GM21528 (cell line): ENCODE measurements at regions not wholly inside any gene's neighbourhood (a gene's known extent, or its start where the extent isn't known, plus 50 kb on each side); places are given as distances from the start of the nearest gene placed in this dataset.
"Not testable (repeated sequence)": the region's sequence is repeated elsewhere in the genome, so short reads cannot be mapped to it uniquely, and the experiment has no call there.

Experiments
- ATAC-seq: cut with Tn5 transposase; IDR thresholded peaks from one replicate; pipeline ENCODE4 v1.9.1; 2021; ENCODE audit warnings: mild to moderate bottlenecking, moderate library complexity; ENCODE audit not compliant: unreplicated experiment, low FRiP score

- ATAC-seq = no peak
Measured at GRCh38 chr1:98299861-98300260, 361.7 kb upstream of the SNX7 start.

DNA sequence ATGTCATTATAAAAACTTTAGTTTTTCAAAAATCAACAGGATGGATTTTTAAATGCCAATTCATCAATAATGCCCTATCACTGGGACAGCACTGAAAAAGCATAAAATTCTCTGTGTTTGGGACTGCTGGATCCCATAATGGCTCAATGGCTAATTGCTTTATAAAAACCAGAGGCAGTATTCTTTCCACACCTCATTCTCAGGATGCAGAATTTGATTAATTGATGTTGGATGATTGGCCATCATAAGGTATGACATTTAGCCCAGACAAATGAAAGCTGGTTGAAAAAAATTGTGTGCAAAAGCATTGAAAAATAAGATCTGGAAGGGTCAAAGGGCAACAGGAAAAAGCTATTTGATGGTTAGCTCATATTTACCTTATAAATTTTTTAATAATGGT lies 362.2 kb upstream of the SNX7 start:
- ATAC-seq = no peak

- ATAC-seq = no peak
Measured at GRCh38 chr1:98298319-98298718, 363.2 kb upstream of the SNX7 start.

- no peak for ATAC-seq
Measured at GRCh38 chr1:98296681-98297080, 364.8 kb upstream of the SNX7 start.

- no peak for ATAC-seq
Measured at GRCh38 chr1:98294127-98294526, 367.4 kb upstream of the SNX7 start.

- ATAC-seq = no peak
Measured at GRCh38 chr1:98292994-98293393, 368.5 kb upstream of the SNX7 start.

GRCh38 chr1:98289311-98289710 lies 368.5 kb upstream of the DPYD start:
- ATAC-seq = no peak

DNA sequence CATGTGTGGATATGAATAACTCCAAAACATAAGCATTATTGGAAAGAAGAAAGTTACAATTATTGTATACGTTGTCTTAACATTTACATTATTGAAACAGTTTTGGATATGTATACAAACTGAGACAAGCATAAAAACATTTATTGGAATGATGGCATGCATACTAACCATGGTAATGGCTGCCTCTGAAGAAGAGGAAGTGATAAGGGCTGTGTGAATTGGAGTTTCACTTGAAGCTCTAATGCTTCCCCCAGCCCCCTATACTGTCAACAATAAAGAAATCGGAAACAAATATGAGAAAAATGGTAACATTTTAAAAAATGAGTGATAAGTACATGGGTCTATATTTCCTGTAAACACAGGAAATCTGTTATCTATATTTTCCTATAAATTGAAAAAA lies 367.7 kb upstream of the DPYD start:
- ATAC-seq = no peak

DNA sequence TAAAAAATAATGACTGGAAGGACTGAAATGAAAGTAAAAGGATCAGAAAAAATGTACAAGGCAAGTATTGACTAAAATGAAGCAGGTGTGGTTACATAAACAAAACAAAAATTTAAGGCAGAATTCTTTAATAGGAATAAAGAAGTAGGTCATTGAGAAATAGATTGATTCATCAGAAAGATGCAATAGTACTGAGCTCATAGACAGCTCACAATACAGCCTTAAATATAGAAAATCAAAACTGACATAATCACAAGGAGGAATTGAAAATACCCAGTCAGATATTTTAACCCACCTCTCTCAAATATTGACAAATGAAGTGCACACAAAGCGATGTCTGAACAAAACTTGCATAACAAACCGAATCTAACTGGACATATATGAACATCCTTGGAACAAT lies 366.8 kb upstream of the DPYD start:
- no peak for ATAC-seq

DNA sequence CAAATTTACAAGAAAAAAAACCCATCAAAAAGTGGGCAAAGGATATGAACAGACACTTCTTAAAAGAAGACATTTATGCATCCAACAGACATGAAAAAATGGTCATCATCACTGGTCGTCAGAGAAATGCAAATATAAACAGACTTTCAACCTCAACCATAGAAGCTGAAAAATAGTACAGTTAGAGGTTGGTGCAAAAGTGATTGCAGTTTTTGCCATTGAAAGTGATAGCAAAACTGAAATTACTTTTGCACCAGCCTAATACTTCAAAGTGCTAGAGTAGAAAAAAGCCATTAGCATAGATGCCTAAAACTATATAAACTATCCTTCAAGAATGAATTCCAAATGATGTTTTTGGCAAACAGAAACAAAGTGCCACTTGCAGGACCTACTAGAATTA lies 365.8 kb upstream of the DPYD start:
- ATAC-seq = no peak

GRCh38 chr1:98285286-98285685 lies 364.5 kb upstream of the DPYD start:
- not testable (repeated sequence) for ATAC-seq

GRCh38 chr1:98280049-98280448 lies 359.2 kb upstream of the DPYD start:
- ATAC-seq = no peak

DNA sequence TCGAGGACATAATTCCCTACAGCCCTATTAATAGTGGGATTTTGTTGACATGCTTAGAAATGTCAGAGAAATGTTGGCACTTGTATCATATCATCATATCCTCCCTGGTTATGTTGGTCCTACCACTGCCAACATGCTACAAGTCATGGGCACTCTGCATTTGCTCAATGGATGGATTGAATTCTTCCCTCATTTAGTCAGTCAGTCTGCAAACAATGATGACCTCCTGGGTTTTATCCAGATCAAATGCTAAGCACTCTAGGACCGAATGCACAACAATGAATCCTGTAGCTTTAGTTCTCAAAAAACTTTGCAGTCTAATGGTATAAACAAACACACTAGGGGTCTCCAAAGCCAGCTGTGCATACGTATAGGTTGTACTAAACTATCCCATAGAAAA lies 357.2 kb upstream of the DPYD start:
- no peak for ATAC-seq

DNA sequence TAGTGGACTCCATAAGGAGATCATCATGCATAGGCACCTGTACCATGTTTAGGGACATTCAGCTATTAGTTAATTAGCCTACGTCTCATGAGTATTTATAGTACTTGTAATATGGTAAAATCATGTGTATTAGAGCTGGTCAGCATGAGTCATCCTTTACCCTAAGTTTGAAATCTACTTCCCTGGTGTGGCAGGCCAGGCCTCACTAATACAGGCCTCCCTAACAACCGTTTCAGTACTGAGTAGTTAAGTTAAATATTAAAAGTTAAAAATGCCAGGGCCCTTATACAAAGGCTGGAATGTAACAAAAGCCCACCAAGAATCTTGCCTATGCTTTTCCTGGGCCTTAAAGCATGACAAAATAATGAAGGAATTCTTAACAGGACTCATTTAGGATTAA lies 356.3 kb upstream of the DPYD start:
- ATAC-seq = no peak

- ATAC-seq = no peak
Measured at GRCh38 chr1:98276514-98276913, 355.7 kb upstream of the DPYD start.

DNA sequence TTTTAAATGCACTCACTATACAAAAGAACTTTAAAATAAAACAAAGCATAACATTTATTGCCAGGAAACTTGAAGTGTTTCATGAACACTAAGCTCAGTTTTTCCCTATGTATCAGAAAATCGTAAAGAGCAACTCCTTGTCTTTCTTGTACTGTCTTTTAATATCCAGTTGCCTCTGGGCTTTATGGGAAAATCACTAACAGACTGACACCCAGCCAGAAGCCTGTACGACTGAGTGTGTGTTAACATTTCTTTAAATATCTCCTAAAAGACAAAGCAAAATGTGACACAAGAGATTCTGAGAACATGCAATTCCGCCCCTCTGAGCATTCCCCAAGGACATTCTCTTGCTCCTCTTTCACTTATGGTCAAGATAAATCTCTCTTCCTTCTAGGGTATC lies 347.5 kb upstream of the DPYD start:
- no peak for ATAC-seq

DNA sequence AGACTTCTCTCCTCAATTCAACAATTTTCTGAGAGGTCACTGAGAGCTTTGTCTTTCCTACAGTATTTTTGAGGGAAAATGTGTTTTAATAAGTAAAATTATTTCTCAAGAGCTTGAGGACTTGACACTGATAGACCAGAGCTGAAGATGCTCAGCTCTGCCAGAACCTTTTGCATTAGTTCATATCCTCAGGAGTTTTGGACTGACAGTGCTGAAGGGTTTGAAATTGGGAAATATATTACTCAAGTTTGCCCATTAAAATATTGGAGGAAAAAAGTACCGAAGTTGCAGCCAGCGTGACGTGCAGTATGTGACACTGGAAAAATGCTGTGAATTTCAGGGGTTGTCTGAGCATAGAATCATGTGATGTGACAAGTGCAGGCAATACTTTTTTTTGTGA lies 346.6 kb upstream of the DPYD start:
- ATAC-seq = no peak

DNA sequence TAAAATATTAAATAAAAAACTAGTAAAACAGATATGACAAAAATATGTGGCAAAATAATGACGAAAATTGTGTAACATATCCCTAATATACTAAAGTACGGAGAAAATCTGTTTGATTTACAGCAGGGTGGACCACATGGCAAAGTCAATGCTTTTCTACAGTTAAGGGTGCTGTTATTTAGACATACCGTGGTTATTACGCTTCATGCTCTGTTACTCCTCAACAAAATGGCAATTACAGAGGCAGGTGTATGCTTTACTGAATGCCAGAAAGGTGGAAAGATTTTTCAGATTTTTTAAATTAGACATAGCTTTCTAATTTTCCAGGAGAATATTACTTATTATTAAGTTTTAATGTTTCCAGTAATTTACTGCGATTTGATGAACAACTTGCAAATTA lies 343.9 kb upstream of the DPYD start:
- no peak for ATAC-seq

GRCh38 chr1:98260839-98261238 lies 340.0 kb upstream of the DPYD start:
- no peak for ATAC-seq

- no peak for ATAC-seq
Measured at GRCh38 chr1:98260412-98260811, 339.6 kb upstream of the DPYD start.

- no peak for ATAC-seq
Measured at GRCh38 chr1:98256700-98257099, 335.9 kb upstream of the DPYD start.

GRCh38 chr1:98253145-98253544 lies 332.3 kb upstream of the DPYD start:
- no peak for ATAC-seq

DNA sequence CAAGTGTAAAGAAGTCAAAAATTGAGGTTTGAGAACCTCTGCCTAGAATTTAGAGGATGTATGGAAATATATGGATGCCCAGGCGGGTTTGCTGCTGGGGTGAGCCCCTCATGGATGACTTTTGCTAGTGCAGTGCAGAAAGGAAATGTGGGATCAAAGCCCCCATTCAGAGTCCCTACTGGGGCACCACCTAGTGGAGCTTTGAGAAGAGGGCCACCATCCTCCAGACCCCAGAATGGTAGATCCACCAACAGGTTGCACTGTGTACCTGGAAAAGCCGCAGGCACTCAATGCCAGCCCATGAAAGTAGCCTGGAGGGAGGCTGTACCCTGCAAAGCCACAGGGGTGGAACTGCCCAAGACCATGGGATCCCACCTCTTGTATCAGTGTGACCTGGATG lies 330.7 kb upstream of the DPYD start:
- no peak for ATAC-seq

DNA sequence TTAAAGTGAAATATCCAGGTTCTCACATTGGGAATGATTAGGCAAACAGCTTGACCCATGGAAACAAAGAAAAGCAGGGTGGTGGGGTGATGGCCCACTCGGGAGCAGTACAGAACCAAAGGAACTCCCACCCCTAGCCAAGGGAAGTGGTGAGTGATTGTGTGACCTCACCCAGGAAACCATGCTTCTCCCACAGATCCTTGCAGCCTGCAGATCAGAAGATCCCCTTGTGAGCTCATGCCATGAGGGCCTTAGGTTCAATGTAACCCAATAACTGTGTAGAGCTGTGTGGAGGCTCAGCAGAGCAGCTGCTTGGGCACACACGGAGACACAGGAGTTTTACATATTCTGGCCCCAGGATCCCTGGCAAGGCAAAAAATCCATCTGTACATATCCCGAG lies 311.8 kb upstream of the DPYD start:
- no peak for ATAC-seq
